Mesendoderm (in vitro differentiated cells): ENCODE measurements at regions not wholly inside any gene's neighbourhood (a gene's known extent, or its start where the extent isn't known, plus 50 kb on each side); places are given as distances from the start of the nearest gene placed in this dataset.

Experiments used
- DNase-seq: peaks from one replicate; pipeline ENCODE4 v3.0.0; 2013
- H2AK5ac ChIP-seq: 2 replicates; pipeline ENCODE4 v1.6.1; 2013; ENCODE audit warnings: low read length, inconsistent platforms
- H2BK120ac ChIP-seq: 2 replicates; pipeline ENCODE4 v1.6.1; 2013; ENCODE audit warnings: low read depth, mild to moderate bottlenecking, low read length, moderate library complexity, mixed read lengths
- H2BK15ac ChIP-seq: replicated peaks from 2 replicates; pipeline ENCODE4 v1.6.1; 2013; ENCODE audit warnings: low read depth, mild to moderate bottlenecking, moderate library complexity
- H2BK5ac ChIP-seq: 2 replicates; pipeline ENCODE4 v1.6.1; 2013; ENCODE audit warnings: low read length, inconsistent platforms
- H3K18ac ChIP-seq: 2 replicates; pipeline ENCODE4 v1.6.1; 2013; ENCODE audit warnings: mild to moderate bottlenecking, low read length, mixed read lengths
- H3K23ac ChIP-seq: one replicate; pipeline ENCODE4 v1.6.1; 2013; ENCODE audit warnings: low read length
- H3K27ac ChIP-seq: 2 replicates; pipeline ENCODE4 v1.5.1; 2013; ENCODE audit warnings: low read depth, mild to moderate bottlenecking, inconsistent platforms, low read length, moderate library complexity
- H3K27me3 ChIP-seq: 2 replicates; pipeline ENCODE4 v1.6.1; 2013; ENCODE audit warnings: low read length, control low read depth, mild to moderate bottlenecking, inconsistent platforms; ENCODE audit not compliant: insufficient read depth, poor library complexity
- H3K36me3 ChIP-seq: 2 replicates; pipeline ENCODE4 v1.6.1; 2013; ENCODE audit warnings: low read length, inconsistent platforms; ENCODE audit not compliant: control insufficient read depth, insufficient read depth
- H3K4ac ChIP-seq: one replicate; pipeline ENCODE4 v1.6.1; 2013; ENCODE audit warnings: low read depth, mild to moderate bottlenecking, low read length, moderate library complexity
- H3K4me1 ChIP-seq: 2 replicates; pipeline ENCODE4 v1.6.1; 2013; ENCODE audit warnings: low read depth, low read length, inconsistent platforms; ENCODE audit not compliant: control insufficient read depth
- H3K4me2 ChIP-seq: 2 replicates; pipeline ENCODE4 v1.6.1; 2013; ENCODE audit warnings: low read length
- H3K4me3 ChIP-seq: 2 replicates; pipeline ENCODE4 v1.5.1; 2013; ENCODE audit warnings: mild to moderate bottlenecking, low read length
- H3K56ac ChIP-seq: one replicate; pipeline ENCODE4 v1.6.1; 2013; ENCODE audit warnings: low read length
- H3K79me1 ChIP-seq: 2 replicates; pipeline ENCODE4 v1.6.1; 2013; ENCODE audit warnings: low read length, inconsistent platforms
- H3K79me2 ChIP-seq: 2 replicates; pipeline ENCODE4 v1.6.1; 2013; ENCODE audit warnings: mild to moderate bottlenecking, low read length; ENCODE audit not compliant: control insufficient read depth, insufficient read depth
- H3K9ac ChIP-seq: 2 replicates; pipeline ENCODE4 v1.6.1; 2013; ENCODE audit warnings: low read length, inconsistent platforms
- H4K5ac ChIP-seq: one replicate; pipeline ENCODE4 v1.6.1; 2013; ENCODE audit warnings: low read length
- H4K8ac ChIP-seq: one replicate; pipeline ENCODE4 v1.6.1; 2013; ENCODE audit warnings: low read depth, mild to moderate bottlenecking, control low read depth, low read length, moderate library complexity
- WGBS: extraction: QIAGEN DNeasy Blood & Tissue Kit; methylation state at CpG from one replicate; pipeline ENCODE4 v1.1.7; 2013; ENCODE audit warnings: low lambda C conversion rate, missing lambda C conversion rate; ENCODE audit not compliant: insufficient coverage; ENCODE audit errors: extremely low coverage; 5-methylcytosine and 5-hydroxymethylcytosine counted together

GRCh38 chr2:52356556-52356955 lies 1324.6 kb upstream of the NRXN1 start:
- no peak overlapping the region for H2AK5ac ChIP-seq
- DNase-seq, result no peak
- no peak overlapping the region for H2BK120ac ChIP-seq
- no CpG with 5 or more reads among the region's 2 CpGs for WGBS
- no peak overlapping the region for H3K23ac ChIP-seq
- no peaks in the 10 kb centered on the region for H3K27me3 ChIP-seq
- H3K4me2 ChIP-seq, result no peak overlapping the region
- no peak overlapping the region for H3K4ac ChIP-seq
- H3K79me1 ChIP-seq, result peaks cover 1% of the 10 kb centered on the region
- H3K56ac ChIP-seq, result no peak overlapping the region
- no peak overlapping the region for H3K4me3 ChIP-seq
- H3K36me3 ChIP-seq, result no peaks in the 10 kb centered on the region
- H3K79me2 ChIP-seq, result no peaks in the 10 kb centered on the region
- no peak overlapping the region for H4K5ac ChIP-seq
- H3K4me1 ChIP-seq, result no peaks in the 10 kb centered on the region
- no peak overlapping the region for H4K8ac ChIP-seq
- no peak overlapping the region for H3K18ac ChIP-seq
- H3K27ac ChIP-seq, result no peak overlapping the region
- no peak overlapping the region for H3K9ac ChIP-seq
- no peak overlapping the region for H2BK5ac ChIP-seq
- H2BK15ac ChIP-seq, result no peak overlapping the region

- Histone ChIP-seq H2BK5ac (no peak overlapping the region), H2BK120ac (no peak overlapping the region), H3K18ac (no peak overlapping the region), H3K27ac (no peak overlapping the region), H4K5ac (no peak overlapping the region), H3K79me2 (peaks cover 2% of the 10 kb centered on the region), H3K56ac (no peak overlapping the region), H2AK5ac (no peak overlapping the region), H3K79me1 (peaks cover 3% of the 10 kb centered on the region), H3K9ac (no peak overlapping the region), H3K4me1 (peaks cover 8% of the 10 kb centered on the region), H4K8ac (no peak overlapping the region), H3K4me3 (no peak overlapping the region), H3K4me2 (no peak overlapping the region), H3K4ac (no peak overlapping the region), H2BK15ac (no peak overlapping the region), H3K23ac (no peak overlapping the region), H3K36me3 (no peaks in the 10 kb centered on the region), H3K27me3 (no peaks in the 10 kb centered on the region)
- WGBS, result no CpG with 5 or more reads among the region's 2 CpGs
- DNase-seq, result no peak
Measured at GRCh38 chr2:52347292-52347691, 1315.4 kb upstream of the NRXN1 start.

GRCh38 chr2:52345676-52346075 lies 1313.7 kb upstream of the NRXN1 start:
- H3K36me3 ChIP-seq, result no peaks in the 10 kb centered on the region
- no peak overlapping the region for H2BK120ac ChIP-seq
- H3K79me1 ChIP-seq, result peaks cover 3% of the 10 kb centered on the region
- H3K56ac ChIP-seq, result no peak overlapping the region
- no peak for DNase-seq
- no peak overlapping the region for H2AK5ac ChIP-seq
- H3K9ac ChIP-seq, result no peak overlapping the region
- H2BK5ac ChIP-seq, result no peak overlapping the region
- H3K27me3 ChIP-seq, result no peaks in the 10 kb centered on the region
- H2BK15ac ChIP-seq, result no peak overlapping the region
- H3K4me2 ChIP-seq, result no peak overlapping the region
- H3K4ac ChIP-seq, result no peak overlapping the region
- H3K18ac ChIP-seq, result no peak overlapping the region
- peaks cover 7% of the 10 kb centered on the region for H3K79me2 ChIP-seq
- H4K8ac ChIP-seq, result no peak overlapping the region
- H3K4me1 ChIP-seq, result peaks cover 8% of the 10 kb centered on the region
- H3K23ac ChIP-seq, result no peak overlapping the region
- no peak overlapping the region for H4K5ac ChIP-seq
- no peak overlapping the region for H3K27ac ChIP-seq
- H3K4me3 ChIP-seq, result no peak overlapping the region
- WGBS, result no CpG with 5 or more reads among the region's 4 CpGs

GRCh38 chr2:52345082-52345481 lies 1313.2 kb upstream of the NRXN1 start:
- H3K9ac ChIP-seq, result no peak overlapping the region
- H3K79me1 ChIP-seq, result peaks cover 3% of the 10 kb centered on the region
- no peak overlapping the region for H3K4me2 ChIP-seq
- H3K56ac ChIP-seq, result no peak overlapping the region
- no peak overlapping the region for H2BK5ac ChIP-seq
- peaks cover 7% of the 10 kb centered on the region for H3K79me2 ChIP-seq
- no peak overlapping the region for H2BK120ac ChIP-seq
- peaks cover 8% of the 10 kb centered on the region for H3K4me1 ChIP-seq
- no peaks in the 10 kb centered on the region for H3K27me3 ChIP-seq
- no peak overlapping the region for H3K4me3 ChIP-seq
- H4K8ac ChIP-seq, result no peak overlapping the region
- no peaks in the 10 kb centered on the region for H3K36me3 ChIP-seq
- H4K5ac ChIP-seq, result no peak overlapping the region
- H3K4ac ChIP-seq, result no peak overlapping the region
- H3K27ac ChIP-seq, result no peak overlapping the region
- H3K23ac ChIP-seq, result no peak overlapping the region
- no peak overlapping the region for H3K18ac ChIP-seq
- DNase-seq, result no peak
- H2BK15ac ChIP-seq, result no peak overlapping the region
- no peak overlapping the region for H2AK5ac ChIP-seq

GRCh38 chr2:52343706-52344266 lies 1311.9 kb upstream of the NRXN1 start:
- Histone ChIP-seq H3K79me1 (peaks cover 3% of the 10 kb centered on the region), H3K23ac (no peak overlapping the region), H4K5ac (no peak overlapping the region), H3K56ac (no peak overlapping the region), H3K27me3 (no peaks in the 10 kb centered on the region), H4K8ac (no peak overlapping the region), H3K27ac (no peak overlapping the region), H3K9ac (no peak overlapping the region), H3K4me3 (no peak overlapping the region), H3K79me2 (peaks cover 9% of the 10 kb centered on the region), H2BK15ac (no peak overlapping the region), H3K4me2 (no peak overlapping the region), H2AK5ac (no peak overlapping the region), H3K18ac (no peak overlapping the region), H3K4me1 (peaks cover 8% of the 10 kb centered on the region), H2BK5ac (no peak overlapping the region), H2BK120ac (no peak overlapping the region), H3K36me3 (no peaks in the 10 kb centered on the region), H3K4ac (no peak overlapping the region)
- no CpG with 5 or more reads among the region's 2 CpGs for WGBS
- peak; percentile 25 for DNase-seq

GRCh38 chr2:52343010-52343409 lies 1311.1 kb upstream of the NRXN1 start:
- peaks cover 3% of the 10 kb centered on the region for H3K79me1 ChIP-seq
- H4K8ac ChIP-seq, result no peak overlapping the region
- DNase-seq, result no peak
- no peak overlapping the region for H3K4me2 ChIP-seq
- H3K23ac ChIP-seq, result no peak overlapping the region
- no CpG with 5 or more reads among the region's 1 CpG for WGBS
- H3K4me1 ChIP-seq, result peaks cover 8% of the 10 kb centered on the region
- no peak overlapping the region for H2BK15ac ChIP-seq
- H3K4me3 ChIP-seq, result no peak overlapping the region
- H3K79me2 ChIP-seq, result peaks cover 9% of the 10 kb centered on the region
- H2BK5ac ChIP-seq, result no peak overlapping the region
- no peaks in the 10 kb centered on the region for H3K36me3 ChIP-seq
- no peak overlapping the region for H3K27ac ChIP-seq
- no peak overlapping the region for H3K18ac ChIP-seq
- no peak overlapping the region for H3K56ac ChIP-seq
- H3K4ac ChIP-seq, result no peak overlapping the region
- H4K5ac ChIP-seq, result no peak overlapping the region
- no peak overlapping the region for H3K9ac ChIP-seq
- no peaks in the 10 kb centered on the region for H3K27me3 ChIP-seq
- H2AK5ac ChIP-seq, result no peak overlapping the region
- H2BK120ac ChIP-seq, result no peak overlapping the region
